K562 (cell line): ENCODE measurements at regions not wholly inside any gene's neighbourhood (a gene's known extent, or its start where the extent isn't known, plus 50 kb on each side); places are given as distances from the start of the nearest gene placed in this dataset.

Source experiments
- MYBL2 ChIP-seq, 2 experiments: fragments of 450-650 bp in 1 of 2; sonication (generic) in 1 of 2; formaldehyde crosslinking in 1 of 2; IDR thresholded peaks; 2 replicates each; pipeline versions ENCODE4 v1.6.1 to v1.8.1; 2017 to 2022; ENCODE audit warnings: borderline replicate concordance in 1 of 2, inconsistent platforms in 1 of 2, low read depth in 1 of 2, mild to moderate bottlenecking in 1 of 2, missing genetic modification reagents in 1 of 2, moderate library complexity in 1 of 2
- TCF7L2 ChIP-seq: fragments of 150-350 bp; IDR thresholded peaks from 2 replicates; pipeline ENCODE4 v1.6.1; 2016; ENCODE audit warnings: low read depth, mild to moderate bottlenecking, low read length, moderate library complexity
- ZC3H8 ChIP-seq: fragments of 450-650 bp; IDR thresholded peaks from 2 replicates; pipeline ENCODE4 v1.6.1; 2017
- ZNF197 ChIP-seq: fragments of 200-800 bp; sonication (Bioruptor generic); IDR thresholded peaks from 2 replicates; pipeline ENCODE4 v1.6.1; 2016; ENCODE audit warnings: low read depth, missing genetic modification characterization, missing compliant biosample characterization
- ZNF253 ChIP-seq: fragments of 250-450 bp; sonication (Bioruptor Pico); conservative IDR thresholded peaks from 2 replicates; pipeline ENCODE4 v1.6.1; 2021; ENCODE audit warnings: mild to moderate bottlenecking
- TF ChIP-seq, protein P1 (sequence below): sonication (generic); formaldehyde crosslinking; IDR thresholded peaks from 2 replicates; pipeline ENCODE4 v1.5.0; 2020; ENCODE audit warnings: missing genetic modification reagents
- TF ChIP-seq, protein P2 (sequence below), 3 experiments: IDR thresholded peaks in 2 of 3; conservative IDR thresholded peaks in 1 of 3; 2 replicates each; pipeline ENCODE4 v1.5.1; 2011 to 2012; ENCODE audit warnings: low read length in 3 of 3, mild to moderate bottlenecking in 3 of 3, control low read depth in 2 of 3, improper control_type of control experiment in 1 of 3, inconsistent platforms in 1 of 3, low read depth in 1 of 3, mixed read lengths in 1 of 3, moderate library complexity in 1 of 3; ENCODE audit not compliant: insufficient read depth in 2 of 3
- TF ChIP-seq, protein P3 (sequence below): fragments of 250-450 bp; sonication (Bioruptor Pico); IDR thresholded peaks from 2 replicates; pipeline ENCODE4 v1.8.0; 2022; ENCODE audit warnings: moderate library complexity, mild to moderate bottlenecking, inconsistent platforms
- TF ChIP-seq, protein P4 (sequence below): fragments of 150-350 bp; IDR thresholded peaks from 2 replicates; pipeline ENCODE4 v1.6.1; 2014; ENCODE audit warnings: low read depth, mild to moderate bottlenecking, low read length, borderline replicate concordance
- TF ChIP-seq, protein P5 (sequence below), 3 experiments: fragments of 200-800 bp in 1 of 3; sonication (Bioruptor generic) in 1 of 3; sonication (generic) in 1 of 3; formaldehyde crosslinking in 1 of 3; IDR thresholded peaks; 2 replicates each; pipeline versions ENCODE4 v1.6.1 to v1.8.0; 2016 to 2022; ENCODE audit warnings: mild to moderate bottlenecking in 2 of 3, missing compliant biosample characterization in 2 of 3, missing genetic modification characterization in 2 of 3, missing genetic modification reagents in 1 of 3
- TF ChIP-seq, protein P6 (sequence below), 2 experiments: fragments of 450-650 bp in 1 of 2; sonication (generic) in 1 of 2; formaldehyde crosslinking; conservative IDR thresholded peaks; 2 replicates each; pipeline versions ENCODE4 v1.4.0 to v1.8.1; 2020 to 2022; ENCODE audit warnings: mild to moderate bottlenecking in 1 of 2, missing genetic modification reagents in 1 of 2

DNA sequence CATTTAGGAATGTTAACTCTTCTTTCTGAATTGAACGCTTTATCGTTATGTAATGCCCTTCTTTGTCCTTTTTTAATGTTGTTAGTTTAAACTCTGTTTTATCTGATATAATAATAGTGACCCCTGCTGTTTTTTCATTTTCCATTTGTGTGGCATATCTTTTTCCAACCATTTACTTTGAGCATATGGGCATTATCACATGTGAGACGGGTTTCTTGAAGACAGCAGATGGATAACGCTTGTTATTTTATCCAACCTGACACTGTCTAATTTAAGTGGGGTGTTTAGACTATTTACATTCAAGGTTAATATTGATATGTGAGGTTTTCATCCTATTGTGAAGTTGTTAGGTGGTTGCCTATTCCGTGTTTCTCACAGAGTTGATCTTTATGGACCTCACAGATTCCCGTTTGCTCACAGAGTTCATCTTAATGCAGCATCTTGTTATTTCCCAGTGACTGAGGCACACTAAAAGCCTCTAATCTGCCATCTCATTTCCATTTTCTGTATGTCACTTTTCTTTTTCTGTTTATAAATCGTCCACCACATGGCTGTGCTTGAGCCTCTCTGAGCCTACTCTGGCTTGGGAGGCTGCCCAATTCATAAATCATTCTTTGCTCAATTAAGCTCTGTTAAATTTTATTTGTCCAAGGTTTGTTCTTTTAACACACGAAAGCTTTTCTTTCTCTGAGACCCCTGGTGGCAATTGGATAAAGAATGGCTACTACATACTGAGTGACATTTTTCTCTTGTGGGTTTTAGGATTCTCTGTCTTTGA lies 286.2 kb downstream of the HTR7 start:
- TF ChIP-seq ZC3H8 = no peak
- TF ChIP-seq, protein P1, sequence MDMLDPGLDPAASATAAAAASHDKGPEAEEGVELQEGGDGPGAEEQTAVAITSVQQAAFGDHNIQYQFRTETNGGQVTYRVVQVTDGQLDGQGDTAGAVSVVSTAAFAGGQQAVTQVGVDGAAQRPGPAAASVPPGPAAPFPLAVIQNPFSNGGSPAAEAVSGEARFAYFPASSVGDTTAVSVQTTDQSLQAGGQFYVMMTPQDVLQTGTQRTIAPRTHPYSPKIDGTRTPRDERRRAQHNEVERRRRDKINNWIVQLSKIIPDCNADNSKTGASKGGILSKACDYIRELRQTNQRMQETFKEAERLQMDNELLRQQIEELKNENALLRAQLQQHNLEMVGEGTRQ (CRISPR knock-in tag) = no peak
- no peak for TF ChIP-seq TCF7L2
- TF ChIP-seq, protein P2, sequence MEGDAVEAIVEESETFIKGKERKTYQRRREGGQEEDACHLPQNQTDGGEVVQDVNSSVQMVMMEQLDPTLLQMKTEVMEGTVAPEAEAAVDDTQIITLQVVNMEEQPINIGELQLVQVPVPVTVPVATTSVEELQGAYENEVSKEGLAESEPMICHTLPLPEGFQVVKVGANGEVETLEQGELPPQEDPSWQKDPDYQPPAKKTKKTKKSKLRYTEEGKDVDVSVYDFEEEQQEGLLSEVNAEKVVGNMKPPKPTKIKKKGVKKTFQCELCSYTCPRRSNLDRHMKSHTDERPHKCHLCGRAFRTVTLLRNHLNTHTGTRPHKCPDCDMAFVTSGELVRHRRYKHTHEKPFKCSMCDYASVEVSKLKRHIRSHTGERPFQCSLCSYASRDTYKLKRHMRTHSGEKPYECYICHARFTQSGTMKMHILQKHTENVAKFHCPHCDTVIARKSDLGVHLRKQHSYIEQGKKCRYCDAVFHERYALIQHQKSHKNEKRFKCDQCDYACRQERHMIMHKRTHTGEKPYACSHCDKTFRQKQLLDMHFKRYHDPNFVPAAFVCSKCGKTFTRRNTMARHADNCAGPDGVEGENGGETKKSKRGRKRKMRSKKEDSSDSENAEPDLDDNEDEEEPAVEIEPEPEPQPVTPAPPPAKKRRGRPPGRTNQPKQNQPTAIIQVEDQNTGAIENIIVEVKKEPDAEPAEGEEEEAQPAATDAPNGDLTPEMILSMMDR (IDR thresholded peaks at IDR 0.05 in 2 of 3, conservative IDR thresholded peaks at IDR 0.05 in 1 of 3; ENCODE audit: insufficient read depth in 2 of 3, low read depth in 1 of 3, low read length in 3 of 3) = no peak
- TF ChIP-seq, protein P3, sequence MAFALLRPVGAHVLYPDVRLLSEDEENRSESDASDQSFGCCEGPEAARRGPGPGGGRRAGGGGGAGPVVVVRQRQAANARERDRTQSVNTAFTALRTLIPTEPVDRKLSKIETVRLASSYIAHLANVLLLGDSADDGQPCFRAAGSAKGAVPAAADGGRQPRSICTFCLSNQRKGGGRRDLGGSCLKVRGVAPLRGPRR (CRISPR knock-in tag) = no peak
- TF ChIP-seq, protein P4, sequence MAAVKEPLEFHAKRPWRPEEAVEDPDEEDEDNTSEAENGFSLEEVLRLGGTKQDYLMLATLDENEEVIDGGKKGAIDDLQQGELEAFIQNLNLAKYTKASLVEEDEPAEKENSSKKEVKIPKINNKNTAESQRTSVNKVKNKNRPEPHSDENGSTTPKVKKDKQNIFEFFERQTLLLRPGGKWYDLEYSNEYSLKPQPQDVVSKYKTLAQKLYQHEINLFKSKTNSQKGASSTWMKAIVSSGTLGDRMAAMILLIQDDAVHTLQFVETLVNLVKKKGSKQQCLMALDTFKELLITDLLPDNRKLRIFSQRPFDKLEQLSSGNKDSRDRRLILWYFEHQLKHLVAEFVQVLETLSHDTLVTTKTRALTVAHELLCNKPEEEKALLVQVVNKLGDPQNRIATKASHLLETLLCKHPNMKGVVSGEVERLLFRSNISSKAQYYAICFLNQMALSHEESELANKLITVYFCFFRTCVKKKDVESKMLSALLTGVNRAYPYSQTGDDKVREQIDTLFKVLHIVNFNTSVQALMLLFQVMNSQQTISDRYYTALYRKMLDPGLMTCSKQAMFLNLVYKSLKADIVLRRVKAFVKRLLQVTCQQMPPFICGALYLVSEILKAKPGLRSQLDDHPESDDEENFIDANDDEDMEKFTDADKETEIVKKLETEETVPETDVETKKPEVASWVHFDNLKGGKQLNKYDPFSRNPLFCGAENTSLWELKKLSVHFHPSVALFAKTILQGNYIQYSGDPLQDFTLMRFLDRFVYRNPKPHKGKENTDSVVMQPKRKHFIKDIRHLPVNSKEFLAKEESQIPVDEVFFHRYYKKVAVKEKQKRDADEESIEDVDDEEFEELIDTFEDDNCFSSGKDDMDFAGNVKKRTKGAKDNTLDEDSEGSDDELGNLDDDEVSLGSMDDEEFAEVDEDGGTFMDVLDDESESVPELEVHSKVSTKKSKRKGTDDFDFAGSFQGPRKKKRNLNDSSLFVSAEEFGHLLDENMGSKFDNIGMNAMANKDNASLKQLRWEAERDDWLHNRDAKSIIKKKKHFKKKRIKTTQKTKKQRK = no peak
- no peak for TF ChIP-seq MYBL2 (IDR thresholded peaks at IDR 0.05; ENCODE audit: low read depth)
- no peak for TF ChIP-seq MYBL2 (CRISPR knock-in tag; IDR thresholded peaks at IDR 0.05; ENCODE audit: borderline replicate concordance)
- TF ChIP-seq ZNF253 (CRISPR knock-in tag) = no peak
- TF ChIP-seq, protein P5, sequence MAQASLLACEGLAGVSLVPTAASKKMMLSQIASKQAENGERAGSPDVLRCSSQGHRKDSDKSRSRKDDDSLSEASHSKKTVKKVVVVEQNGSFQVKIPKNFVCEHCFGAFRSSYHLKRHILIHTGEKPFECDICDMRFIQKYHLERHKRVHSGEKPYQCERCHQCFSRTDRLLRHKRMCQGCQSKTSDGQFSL (CRISPR knock-in tag; IDR thresholded peaks at IDR 0.05) = no peak
- TF ChIP-seq, protein P5 (tag; IDR thresholded peaks at IDR 0.05) = no peak
- TF ChIP-seq, protein P6, sequence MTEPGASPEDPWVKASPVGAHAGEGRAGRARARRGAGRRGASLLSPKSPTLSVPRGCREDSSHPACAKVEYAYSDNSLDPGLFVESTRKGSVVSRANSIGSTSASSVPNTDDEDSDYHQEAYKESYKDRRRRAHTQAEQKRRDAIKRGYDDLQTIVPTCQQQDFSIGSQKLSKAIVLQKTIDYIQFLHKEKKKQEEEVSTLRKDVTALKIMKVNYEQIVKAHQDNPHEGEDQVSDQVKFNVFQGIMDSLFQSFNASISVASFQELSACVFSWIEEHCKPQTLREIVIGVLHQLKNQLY (CRISPR knock-in tag; conservative IDR thresholded peaks at IDR 0.05) = no peak
- TF ChIP-seq ZNF197 = no peak
